Pons (tissue), 1 donor: ENCODE measurements at regions not wholly inside any gene's neighbourhood (a gene's known extent, or its start where the extent isn't known, plus 50 kb on each side); places are given as distances from the start of the nearest gene placed in this dataset.
"Not testable (repeated sequence)": the region's sequence is repeated elsewhere in the genome, so short reads cannot be mapped to it uniquely, and the experiment has no call there.

ENCODE experiments used
- DNase-seq: peaks from one replicate; pipeline ENCODE4 v3.0.0-alpha.2; 2016; ENCODE audit warnings: low spot score

GRCh38 chr16:75780669-75781068, 54.4 kb upstream of the CPHXL start:
- DNase-seq = no peak

GRCh38 chr16:75781683-75782343, 55.5 kb upstream of the CPHXL start:
- no peak for DNase-seq

- no peak for DNase-seq
These were observed 61.1 kb upstream of the CPHXL start for GRCh38 chr16:75787440-75787839.

- DNase-seq = peak; percentile 80
These were observed 62.9 kb upstream of the CPHXL start for GRCh38 chr16:75789237-75789636.

- no peak for DNase-seq
These were observed 66.6 kb upstream of the CPHXL start for GRCh38 chr16:75792771-75793492.

GRCh38 chr16:75793641-75794040, 67.4 kb upstream of the CPHXL start:
- DNase-seq = no peak

- DNase-seq = peak; percentile 54
These were observed 68.1 kb upstream of the CPHXL start for GRCh38 chr16:75794426-75794825.

GRCh38 chr16:75798714-75799113, 72.4 kb upstream of the CPHXL start:
- no peak for DNase-seq

- DNase-seq = peak; percentile 65
These were observed 75.0 kb upstream of the CPHXL start for GRCh38 chr16:75801307-75801706.

GRCh38 chr16:75803753-75804152, 77.5 kb upstream of the CPHXL start:
- DNase-seq = no peak

- DNase-seq = no peak
These were observed 78.1 kb upstream of the CPHXL start for GRCh38 chr16:75804368-75804767.

- no peak for DNase-seq
These were observed 79.7 kb upstream of the CPHXL start for GRCh38 chr16:75805946-75806345.

- no peak for DNase-seq
These were observed 80.2 kb upstream of the CPHXL start for GRCh38 chr16:75806487-75806886.

GRCh38 chr16:75810342-75810741, 84.1 kb upstream of the CPHXL start:
- DNase-seq = no peak

GRCh38 chr16:75811020-75811634, 84.8 kb upstream of the CPHXL start:
- DNase-seq = peak; percentile 29

GRCh38 chr16:75818491-75818890, 92.2 kb upstream of the CPHXL start:
- DNase-seq = no peak

GRCh38 chr16:75820672-75821071, 94.4 kb upstream of the CPHXL start:
- DNase-seq = no peak

- no peak for DNase-seq
These were observed 94.8 kb upstream of the CPHXL start for GRCh38 chr16:75821117-75821516.

GRCh38 chr16:75825750-75826149, 99.5 kb upstream of the CPHXL start:
- not testable (repeated sequence) for DNase-seq

- DNase-seq = not testable (repeated sequence)
These were observed 101.2 kb upstream of the CPHXL start for GRCh38 chr16:75827372-75828038.

GRCh38 chr16:75833385-75833784, 107.1 kb upstream of the CPHXL start:
- DNase-seq = not testable (repeated sequence)

- DNase-seq = no peak
These were observed 110.2 kb upstream of the CPHXL start for GRCh38 chr16:75836347-75837010.
